Testis (tissue), 2 donors: ENCODE measurements at regions not wholly inside any gene's neighbourhood (a gene's known extent, or its start where the extent isn't known, plus 50 kb on each side); places are given as distances from the start of the nearest gene placed in this dataset.

Experiments
- DNase-seq: peaks from one replicate; pipeline ENCODE4 v3.0.0-alpha.2; 2019
- H3K27ac ChIP-seq, 2 donors: fragments of 200-600 bp; sonication (generic); one replicate each; pipeline ENCODE4 v1.5.1; 2019
- H3K27me3 ChIP-seq: fragments of 200-600 bp; sonication (generic); one replicate; pipeline ENCODE4 v1.5.1; 2019
- H3K36me3 ChIP-seq: fragments of 200-600 bp; sonication (generic); one replicate; pipeline ENCODE4 v1.5.1; 2017; ENCODE audit warnings: low read depth; ENCODE audit errors: missing control alignments
- H3K4me1 ChIP-seq: fragments of 200-600 bp; sonication (generic); one replicate; pipeline ENCODE4 v1.5.1; 2019
- H3K4me3 ChIP-seq, 2 donors: fragments of 200-600 bp; sonication (generic); one replicate each; pipeline ENCODE4 v1.5.1; 2017 to 2019
- H3K9me3 ChIP-seq: fragments of 200-600 bp; sonication (generic); one replicate; pipeline ENCODE4 v1.5.1; 2017
- POLR2A ChIP-seq: fragments of 450-650 bp; IDR thresholded peaks from one replicate; pipeline ENCODE4 v1.6.1; 2017; ENCODE audit warnings: antibody characterized with exemption, mild to moderate bottlenecking, moderate library complexity
- WGBS, 2 donors: methylation state at CpG; one replicate each; pipeline ENCODE4 v1.1.5; 2018; 5-methylcytosine and 5-hydroxymethylcytosine counted together
- intact Hi-C: fragments of 100-400 bp; cut with DNase I; formaldehyde crosslinking; loops from one replicate; pipeline ENCODE4 v1.15.1; 2023; ENCODE audit warnings: low total_unique reads
- TF ChIP-seq, protein P1 (sequence below), 3 experiments: fragments of 450-650 bp in 2 of 3; fragments of 200-600 bp in 1 of 3; sonication (generic) in 1 of 3; IDR thresholded peaks; one replicate each; pipeline ENCODE4 v1.5.1; 2016 to 2019; ENCODE audit warnings: antibody characterized with exemption in 3 of 3, mild to moderate bottlenecking in 2 of 3, moderate library complexity in 1 of 3

DNA sequence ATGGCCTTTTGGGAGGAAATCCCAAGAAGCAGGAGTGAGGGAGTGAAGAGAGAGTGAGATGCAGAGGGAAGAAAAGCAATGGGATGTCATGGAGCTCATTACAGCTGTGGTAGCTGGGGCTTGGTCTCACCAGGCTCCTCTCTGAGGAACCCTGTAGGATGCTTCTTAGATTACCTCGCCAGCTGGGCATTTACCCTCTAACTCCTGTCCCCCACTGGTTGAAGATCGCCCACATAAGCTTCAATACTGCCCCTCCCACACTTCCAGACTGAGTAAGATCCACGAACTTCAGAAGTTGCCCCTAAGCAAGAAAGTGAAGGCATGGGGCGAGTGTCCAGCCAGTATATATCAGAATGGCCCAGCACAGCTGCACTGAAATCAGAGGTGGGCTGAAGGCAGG, 58.1 kb upstream of the SLC35B4 start:
- no peak for TF ChIP-seq POLR2A
- TF ChIP-seq, protein P1, sequence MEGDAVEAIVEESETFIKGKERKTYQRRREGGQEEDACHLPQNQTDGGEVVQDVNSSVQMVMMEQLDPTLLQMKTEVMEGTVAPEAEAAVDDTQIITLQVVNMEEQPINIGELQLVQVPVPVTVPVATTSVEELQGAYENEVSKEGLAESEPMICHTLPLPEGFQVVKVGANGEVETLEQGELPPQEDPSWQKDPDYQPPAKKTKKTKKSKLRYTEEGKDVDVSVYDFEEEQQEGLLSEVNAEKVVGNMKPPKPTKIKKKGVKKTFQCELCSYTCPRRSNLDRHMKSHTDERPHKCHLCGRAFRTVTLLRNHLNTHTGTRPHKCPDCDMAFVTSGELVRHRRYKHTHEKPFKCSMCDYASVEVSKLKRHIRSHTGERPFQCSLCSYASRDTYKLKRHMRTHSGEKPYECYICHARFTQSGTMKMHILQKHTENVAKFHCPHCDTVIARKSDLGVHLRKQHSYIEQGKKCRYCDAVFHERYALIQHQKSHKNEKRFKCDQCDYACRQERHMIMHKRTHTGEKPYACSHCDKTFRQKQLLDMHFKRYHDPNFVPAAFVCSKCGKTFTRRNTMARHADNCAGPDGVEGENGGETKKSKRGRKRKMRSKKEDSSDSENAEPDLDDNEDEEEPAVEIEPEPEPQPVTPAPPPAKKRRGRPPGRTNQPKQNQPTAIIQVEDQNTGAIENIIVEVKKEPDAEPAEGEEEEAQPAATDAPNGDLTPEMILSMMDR (IDR thresholded peaks at IDR 0.05) = no peak
- WGBS, 2 donors = 75 to 85% methylated on average over 4 of the region's 4 CpGs

DNA sequence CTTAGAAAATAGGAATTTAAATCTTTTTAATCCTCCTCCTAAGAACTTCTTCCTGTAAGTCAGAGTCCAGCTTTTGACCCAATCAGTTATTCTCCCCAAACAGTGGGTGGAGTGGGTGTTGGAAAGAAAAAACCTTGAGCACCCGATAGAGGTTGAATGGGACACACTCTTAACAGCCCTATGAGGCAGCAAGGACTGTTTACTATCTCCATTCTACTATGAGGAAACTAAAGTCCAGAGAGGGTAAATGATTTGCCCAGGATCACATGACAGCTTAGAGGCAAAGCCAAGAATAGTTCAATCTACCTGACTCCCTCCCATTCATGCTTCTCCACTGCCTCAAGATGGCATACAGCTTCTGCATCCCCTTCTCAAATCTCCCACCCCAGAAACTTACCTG, 57.6 kb upstream of the SLC35B4 start:
- intact Hi-C loops = no loop called here
- H3K9me3 ChIP-seq = no peaks in the 10 kb centered on the region
- 83 to 100% methylated on average over 1 of the region's 1 CpG for WGBS, 2 donors

More for the DNA sequence above, 58.1 kb upstream of the SLC35B4 start:
- H3K9me3 ChIP-seq = no peaks in the 10 kb centered on the region
- H3K4me3 ChIP-seq = no peak overlapping the region
- no peak for DNase-seq
- intact Hi-C loops = no loop called here
- no peak overlapping the region for H3K27ac ChIP-seq
- no peaks in the 10 kb centered on the region for H3K36me3 ChIP-seq
- H3K4me1 ChIP-seq = no peaks in the 10 kb centered on the region
- no peaks in the 10 kb centered on the region for H3K27me3 ChIP-seq

DNA sequence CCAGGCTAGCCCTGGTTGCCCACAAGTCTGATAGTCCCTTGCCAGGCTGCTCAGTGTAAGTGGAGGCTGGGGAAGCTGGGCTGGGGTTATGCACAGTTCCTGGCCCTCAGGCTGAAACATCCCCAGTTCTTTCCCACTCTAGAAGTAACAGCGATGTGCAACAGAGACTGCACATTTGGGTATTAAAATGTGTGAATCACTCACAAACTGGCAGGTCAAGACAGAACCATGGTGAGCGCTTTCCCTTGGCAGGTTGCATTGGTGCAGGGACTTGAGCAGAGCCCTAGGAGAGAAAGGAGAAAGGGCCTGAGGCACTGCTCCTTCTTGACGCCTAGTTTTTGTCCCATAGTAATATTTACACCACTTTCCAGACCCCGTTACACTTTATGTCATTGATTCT, 56.1 kb upstream of the SLC35B4 start:
- H3K36me3 ChIP-seq = no peaks in the 10 kb centered on the region
- H3K27ac ChIP-seq = no peak overlapping the region
- H3K9me3 ChIP-seq = no peaks in the 10 kb centered on the region
- no peak overlapping the region for H3K4me3 ChIP-seq
- TF ChIP-seq POLR2A = no peak
- TF ChIP-seq, protein P1 (IDR thresholded peaks at IDR 0.05) = no peak
- DNase-seq = no peak
- WGBS, 2 donors = 83 to 91% methylated on average over 4 of the region's 4 CpGs
- intact Hi-C loops = no loop called here
- H3K4me1 ChIP-seq = no peaks in the 10 kb centered on the region
- H3K27me3 ChIP-seq = no peaks in the 10 kb centered on the region

More for the DNA sequence above, 57.6 kb upstream of the SLC35B4 start:
- no peak for DNase-seq
- TF ChIP-seq, protein P1 (IDR thresholded peaks at IDR 0.05) = no peak
- no peak for TF ChIP-seq POLR2A
- Histone ChIP-seq H3K27ac (no peak overlapping the region), H3K27me3 (no peaks in the 10 kb centered on the region), H3K36me3 (no peaks in the 10 kb centered on the region), H3K4me3 (no peak overlapping the region), H3K4me1 (no peaks in the 10 kb centered on the region)

DNA sequence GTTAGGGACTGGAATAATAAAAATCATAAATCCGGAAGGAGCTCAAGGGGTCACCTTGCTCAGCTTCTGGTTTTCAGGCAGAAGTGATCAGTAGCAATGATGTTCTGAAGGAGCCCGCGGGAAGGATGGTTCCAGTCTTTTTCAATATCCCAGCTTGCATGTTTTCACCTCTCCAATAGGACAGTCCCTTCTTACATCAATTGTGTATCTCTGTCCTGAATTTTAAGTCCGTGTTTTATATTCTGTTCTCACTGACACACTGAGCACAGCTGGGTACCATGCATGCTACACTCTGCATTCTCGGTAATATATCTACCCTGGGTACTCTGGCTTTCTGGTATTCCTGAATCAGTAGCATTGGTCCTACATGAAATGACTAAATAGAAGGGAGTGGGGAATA, 55.2 kb upstream of the SLC35B4 start:
- Histone ChIP-seq H3K27me3 (no peaks in the 10 kb centered on the region), H3K4me3 (no peak overlapping the region), H3K4me1 (no peaks in the 10 kb centered on the region), H3K27ac (no peak overlapping the region), H3K9me3 (no peaks in the 10 kb centered on the region), H3K36me3 (no peaks in the 10 kb centered on the region)
- intact Hi-C loops = no loop called here
- TF ChIP-seq, protein P1 (IDR thresholded peaks at IDR 0.05) = no peak
- no peak for TF ChIP-seq POLR2A
- DNase-seq = no peak
- WGBS, 2 donors = 95% methylated on average over 5 of the region's 5 CpGs

DNA sequence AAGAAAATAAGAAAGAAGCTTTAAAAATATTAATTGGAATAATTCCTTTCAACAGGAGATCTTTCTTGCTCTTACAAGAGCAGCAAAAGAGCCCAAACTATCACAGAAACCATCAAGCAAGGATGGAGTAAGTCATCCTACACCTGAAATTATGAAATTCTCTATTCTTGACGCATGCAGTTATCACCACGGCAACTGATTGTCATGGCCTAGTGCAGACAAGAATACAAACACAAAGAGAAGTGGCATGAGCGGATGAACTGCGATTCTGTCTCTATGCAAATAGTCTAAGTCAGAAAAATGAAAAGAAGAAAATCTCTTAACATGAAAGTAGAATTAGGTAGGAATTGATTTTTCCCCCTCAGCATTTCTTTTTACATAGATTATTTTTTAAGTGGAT, 54.8 kb upstream of the SLC35B4 start:
- no peak for DNase-seq
- Histone ChIP-seq H3K27me3 (no peaks in the 10 kb centered on the region), H3K36me3 (no peaks in the 10 kb centered on the region), H3K4me1 (no peaks in the 10 kb centered on the region), H3K27ac (no peak overlapping the region), H3K4me3 (no peak overlapping the region), H3K9me3 (no peaks in the 10 kb centered on the region)
- intact Hi-C loops = no loop called here
- 93 to 94% methylated on average over 4 of the region's 4 CpGs for WGBS, 2 donors
- TF ChIP-seq, protein P1 (IDR thresholded peaks at IDR 0.05) = no peak
- TF ChIP-seq POLR2A = no peak
